ENCODE measurements at regions not wholly inside any gene's neighbourhood (a gene's known extent, or its start where the extent isn't known, plus 50 kb on each side); places are given as distances from the start of the nearest gene placed in this dataset.

- TF ChIP-seq CTCF (conservative IDR thresholded peaks at IDR 0.05; ENCODE audit: low read length) (no peak), EZH2phosphoT487 (IDR thresholded peaks at IDR 0.05; ENCODE audit: borderline replicate concordance) (no peak)
Measured at GRCh38 chr7:120021085-120021484, 251.9 kb upstream of the KCND2 start.

Measured in Loucy (cell line).